PC-3 (cell line): ENCODE measurements at regions not wholly inside any gene's neighbourhood (a gene's known extent, or its start where the extent isn't known, plus 50 kb on each side); places are given as distances from the start of the nearest gene placed in this dataset.

Experiments used
- CTCF ChIP-seq: fragments of 300-600 bp; sonication (generic); conservative IDR thresholded peaks from 2 replicates; pipeline ENCODE4 v1.5.1; 2017; ENCODE audit warnings: antibody characterized with exemption, low read depth, mild to moderate bottlenecking, low read length
- EZH2 ChIP-seq: fragments of 300-600 bp; sonication (generic); IDR thresholded peaks from one replicate; pipeline ENCODE4 v1.6.1; 2017; ENCODE audit warnings: antibody characterized with exemption, mild to moderate bottlenecking, low read length; ENCODE audit not compliant: unreplicated experiment
- EZH2phosphoT487 ChIP-seq: fragments of 300-600 bp; sonication (generic); IDR thresholded peaks from 2 replicates; pipeline ENCODE4 v1.6.1; 2018; ENCODE audit warnings: mild to moderate bottlenecking, antibody characterized with exemption, low read length, borderline replicate concordance

- no peak for TF ChIP-seq EZH2
- TF ChIP-seq CTCF = no peak
- TF ChIP-seq EZH2phosphoT487 = no peak
These were observed 406.3 kb downstream of the SOX2 start for GRCh38 chr3:182118066-182118465.
